CD4-positive, alpha-beta T cell (primary cell): ENCODE measurements at regions not wholly inside any gene's neighbourhood (a gene's known extent, or its start where the extent isn't known, plus 50 kb on each side); places are given as distances from the start of the nearest gene placed in this dataset.

ENCODE experiments used
- ATAC-seq: fragments of 200-7000 bp; cut with Tn5 transposase; one replicate; pipeline ENCODE4 v1.10.0; 2022; ENCODE audit warnings: mild to moderate bottlenecking; ENCODE audit not compliant: poor library complexity
- CTCF ChIA-PET: fragments of 350-600 bp; sonication (Branson Sonifier 250); formaldehyde crosslinking; loops from one replicate; lab custom pipeline; 2021; ENCODE audit warnings: antibody characterized with exemption, inconsistent platforms; lab: Charles Lee
- POLR2A ChIA-PET: fragments of 350-600 bp; sonication (Branson Sonifier 250); formaldehyde crosslinking; loops from one replicate; lab custom pipeline; 2021; ENCODE audit warnings: antibody characterized with exemption, inconsistent platforms; lab: Charles Lee
- DNase-seq, 14 experiments: peaks; one replicate each; pipeline ENCODE4 v3.0.0-alpha.2; 2013 to 2020; ENCODE audit warnings: mixed read lengths in 2 of 14
- H3K27ac ChIP-seq, 2 donors: one replicate each; pipeline versions ENCODE4 v1.5.1 to v1.7.0; 2013; ENCODE audit warnings: low read length in 2 of 2, low read depth in 1 of 2, mild to moderate bottlenecking in 1 of 2
- H3K27me3 ChIP-seq, 2 experiments: 1 replicate in 1 of 2; 2 replicates in 1 of 2; pipeline versions ENCODE4 v1.6.1 to v1.7.0; 2013; ENCODE audit warnings: low read length in 2 of 2, control low read depth in 1 of 2, mild to moderate bottlenecking in 1 of 2, moderate library complexity in 1 of 2; ENCODE audit not compliant: insufficient read depth in 2 of 2, control insufficient read depth in 1 of 2
- H3K36me3 ChIP-seq: one replicate; pipeline ENCODE4 v1.6.1; 2013; ENCODE audit warnings: low read length, control low read depth; ENCODE audit not compliant: insufficient read depth
- H3K4me1 ChIP-seq: one replicate; pipeline ENCODE4 v1.6.1; 2013; ENCODE audit warnings: low read length, control low read depth; ENCODE audit not compliant: insufficient read depth
- H3K4me3 ChIP-seq: one replicate; pipeline ENCODE4 v1.5.1; 2013; ENCODE audit warnings: mild to moderate bottlenecking, low read length, moderate library complexity
- H3K9me3 ChIP-seq, 2 experiments: 1 replicate in 1 of 2; 2 replicates in 1 of 2; pipeline versions ENCODE4 v1.6.1 to v1.7.0; 2013; ENCODE audit warnings: low read length in 2 of 2, mild to moderate bottlenecking in 2 of 2, control low read depth in 1 of 2, moderate library complexity in 1 of 2; ENCODE audit not compliant: control insufficient read depth in 1 of 2, insufficient read depth in 1 of 2
- H3K27ac Mint-ChIP-seq: one replicate; pipeline ENCODE4 v1.8.0; 2020; ENCODE audit warnings: mixed read lengths
- H3K27me3 Mint-ChIP-seq: one replicate; pipeline ENCODE4 v1.8.0; 2021; ENCODE audit warnings: mixed read lengths
- H3K36me3 Mint-ChIP-seq: one replicate; pipeline ENCODE4 v1.8.0; 2021; ENCODE audit warnings: low read depth, mixed read lengths
- H3K4me1 Mint-ChIP-seq: one replicate; pipeline ENCODE4 v1.8.0; 2021; ENCODE audit warnings: low read depth, mixed read lengths
- H3K4me3 Mint-ChIP-seq: one replicate; pipeline ENCODE4 v1.8.0; 2020; ENCODE audit warnings: mild to moderate bottlenecking, mixed read lengths
- H3K9me3 Mint-ChIP-seq: one replicate; pipeline ENCODE4 v1.8.0; 2020; ENCODE audit warnings: mixed read lengths
- CTCF ChIP-seq: fragments of 200-600 bp; IDR thresholded peaks from one replicate; pipeline ENCODE4 v1.8.0; 2022; ENCODE audit warnings: antibody characterized with exemption, mild to moderate bottlenecking
- intact Hi-C, 2 experiments: fragments of 100-400 bp; cut with DNase I in 1 of 2; cut with micrococcal nuclease in 1 of 2; formaldehyde crosslinking; loops; one replicate each; pipeline versions ENCODE4 v1.15.1 to v1.9.0; 2023 to 2025; cut with DNase I, micrococcal nuclease

DNA sequence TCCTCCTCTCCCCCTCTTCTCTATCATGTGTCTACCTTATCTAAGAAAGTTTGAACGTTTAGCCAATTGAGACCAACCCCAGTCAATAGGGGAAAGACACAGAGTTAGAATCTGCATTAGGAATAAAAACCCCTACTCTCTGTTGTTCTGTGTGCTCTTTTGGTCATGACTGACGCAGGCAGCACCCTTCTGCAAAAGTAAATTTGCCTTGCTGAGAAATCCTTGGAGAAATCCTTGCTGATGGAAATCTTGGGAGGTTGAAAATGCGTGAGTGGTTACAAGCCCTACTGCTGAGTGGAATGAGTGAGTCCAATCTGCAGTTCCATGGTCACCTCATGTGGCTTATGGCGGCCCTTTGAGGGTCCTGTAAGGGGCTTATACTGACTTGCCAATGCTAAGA is 145.2 kb downstream of the AASDHPPT start:
- ATAC-seq = no peak
- intact Hi-C loops = no loop called here
- POLR2A ChIA-PET = no interaction called here

GRCh38 chr11:106224172-106224571 is 146.7 kb downstream of the AASDHPPT start:
- no peaks in the 10 kb centered on the region for H3K4me1 Mint-ChIP-seq
- H3K27ac ChIP-seq = no peak overlapping the region
- no peaks in the 10 kb centered on the region for H3K27me3 ChIP-seq
- H3K27ac Mint-ChIP-seq = no peak overlapping the region
- H3K36me3 Mint-ChIP-seq = no peaks in the 10 kb centered on the region
- H3K4me1 ChIP-seq = no peaks in the 10 kb centered on the region
- no peaks in the 10 kb centered on the region for H3K36me3 ChIP-seq
- peaks cover 9% of the 10 kb centered on the region for H3K9me3 Mint-ChIP-seq
- intact Hi-C loops = no loop called here
- no peaks in the 10 kb centered on the region for H3K27me3 Mint-ChIP-seq
- TF ChIP-seq CTCF = no peak
- H3K4me3 ChIP-seq = no peak overlapping the region
- no peak overlapping the region for H3K4me3 Mint-ChIP-seq
- ChIA-PET CTCF (no interaction called here), POLR2A (no interaction called here)
- DNase-seq (no peak), ATAC-seq (no peak)
- H3K9me3 ChIP-seq = peaks cover 0 to 24% of the 10 kb centered on the region in 2 experiments

More for the DNA sequence above, 145.2 kb downstream of the AASDHPPT start:
- Mint-ChIP-seq H3K27me3 (no peaks in the 10 kb centered on the region), H3K4me3 (no peak overlapping the region), H3K36me3 (no peaks in the 10 kb centered on the region), H3K4me1 (no peaks in the 10 kb centered on the region), H3K9me3 (peaks cover 6% of the 10 kb centered on the region), H3K27ac (no peak overlapping the region)
- no peak for DNase-seq
- Histone ChIP-seq H3K27ac (no peak overlapping the region), H3K4me1 (no peaks in the 10 kb centered on the region), H3K27me3 (no peaks in the 10 kb centered on the region), H3K9me3 (peaks cover 0 to 24% of the 10 kb centered on the region in 2 experiments), H3K36me3 (no peaks in the 10 kb centered on the region), H3K4me3 (no peak overlapping the region)
- no peak for TF ChIP-seq CTCF
- CTCF ChIA-PET = no interaction called here

- H3K9me3 Mint-ChIP-seq = peaks cover 15% of the 10 kb centered on the region
- no peaks in the 10 kb centered on the region for H3K36me3 ChIP-seq
- no peak for ATAC-seq
- intact Hi-C loops = no loop called here
- ChIA-PET POLR2A (no interaction called here), CTCF (no interaction called here)
- H3K27me3 Mint-ChIP-seq = no peaks in the 10 kb centered on the region
- H3K4me3 Mint-ChIP-seq = no peak overlapping the region
- no peak for TF ChIP-seq CTCF
- no peaks in the 10 kb centered on the region for H3K36me3 Mint-ChIP-seq
- no peak overlapping the region for H3K27ac ChIP-seq
- H3K9me3 ChIP-seq = peaks cover 0 to 4% of the 10 kb centered on the region in 2 experiments
- H3K4me1 Mint-ChIP-seq = no peaks in the 10 kb centered on the region
- H3K27ac Mint-ChIP-seq = no peak overlapping the region
- DNase-seq = no peak
- no peaks in the 10 kb centered on the region for H3K27me3 ChIP-seq
- H3K4me3 ChIP-seq = no peak overlapping the region
- no peaks in the 10 kb centered on the region for H3K4me1 ChIP-seq
Observed at GRCh38 chr11:106228996-106229395, 151.5 kb downstream of the AASDHPPT start.
